ENCODE measurements at regions not wholly inside any gene's neighbourhood (a gene's known extent, or its start where the extent isn't known, plus 50 kb on each side); places are given as distances from the start of the nearest gene placed in this dataset.

- no peak for DNase-seq (ENCODE audit: low read depth, low spot score)
Measured at GRCh38 chr14:71491931-71492330, 440.3 kb upstream of the RGS6 start.

GRCh38 chr14:71492346-71492745 lies 439.9 kb upstream of the RGS6 start:
- no peak for DNase-seq (ENCODE audit: low read depth, low spot score)

GRCh38 chr14:71497645-71498086 lies 434.6 kb upstream of the RGS6 start:
- no peak for DNase-seq (ENCODE audit: low read depth, low spot score)

- no peak for DNase-seq (ENCODE audit: low read depth, low spot score)
Measured at GRCh38 chr14:71498212-71498611, 434.0 kb upstream of the RGS6 start.

- no peak for DNase-seq (ENCODE audit: low read depth, low spot score)
Measured at GRCh38 chr14:71499018-71499417, 433.2 kb upstream of the RGS6 start.

- no peak for DNase-seq (ENCODE audit: low read depth, low spot score)
Measured at GRCh38 chr14:71507681-71508080, 424.5 kb upstream of the RGS6 start.

GRCh38 chr14:71508901-71509300 lies 423.3 kb upstream of the RGS6 start:
- DNase-seq (ENCODE audit: low read depth, low spot score): no peak

- DNase-seq (ENCODE audit: low read depth, low spot score): no peak
Measured at GRCh38 chr14:71511152-71511551, 421.1 kb upstream of the RGS6 start.

- DNase-seq (ENCODE audit: low read depth, low spot score): no peak
Measured at GRCh38 chr14:71514941-71515919, 417.0 kb upstream of the RGS6 start.

- DNase-seq (ENCODE audit: low read depth, low spot score): no peak
Measured at GRCh38 chr14:71521238-71522135, 410.7 kb upstream of the RGS6 start.

GRCh38 chr14:71523630-71524319 lies 408.5 kb upstream of the RGS6 start:
- DNase-seq (ENCODE audit: low read depth, low spot score): no peak

- DNase-seq (ENCODE audit: low read depth, low spot score): no peak
Measured at GRCh38 chr14:71524320-71524982, 407.8 kb upstream of the RGS6 start.

GRCh38 chr14:71525663-71526221 lies 406.5 kb upstream of the RGS6 start:
- DNase-seq (ENCODE audit: low read depth, low spot score): no peak

GRCh38 chr14:71526388-71526787 lies 405.8 kb upstream of the RGS6 start:
- no peak for DNase-seq (ENCODE audit: low read depth, low spot score)

GRCh38 chr14:71527838-71528237 lies 404.4 kb upstream of the RGS6 start:
- no peak for DNase-seq (ENCODE audit: low read depth, low spot score)

GRCh38 chr14:71529848-71530247 lies 402.4 kb upstream of the RGS6 start:
- DNase-seq (ENCODE audit: low read depth, low spot score): no peak

- no peak for DNase-seq (ENCODE audit: low read depth, low spot score)
Measured at GRCh38 chr14:71532344-71532743, 399.9 kb upstream of the RGS6 start.

- no peak for DNase-seq (ENCODE audit: low read depth, low spot score)
Measured at GRCh38 chr14:71532790-71533189, 399.4 kb upstream of the RGS6 start.

- no peak for DNase-seq (ENCODE audit: low read depth, low spot score)
Measured at GRCh38 chr14:71533390-71533789, 398.8 kb upstream of the RGS6 start.

- no peak for DNase-seq (ENCODE audit: low read depth, low spot score)
Measured at GRCh38 chr14:71533800-71534199, 398.4 kb upstream of the RGS6 start.

GRCh38 chr14:71534506-71534905 lies 397.7 kb upstream of the RGS6 start:
- no peak for DNase-seq (ENCODE audit: low read depth, low spot score)

Data from iPS DF 19.7 (cell line).